ENCODE measurements at regions not wholly inside any gene's neighbourhood (a gene's known extent, or its start where the extent isn't known, plus 50 kb on each side); places are given as distances from the start of the nearest gene placed in this dataset.
A peak's percentile ranks its signal among the peaks of the same experiment; 100 is the strongest.

DNA sequence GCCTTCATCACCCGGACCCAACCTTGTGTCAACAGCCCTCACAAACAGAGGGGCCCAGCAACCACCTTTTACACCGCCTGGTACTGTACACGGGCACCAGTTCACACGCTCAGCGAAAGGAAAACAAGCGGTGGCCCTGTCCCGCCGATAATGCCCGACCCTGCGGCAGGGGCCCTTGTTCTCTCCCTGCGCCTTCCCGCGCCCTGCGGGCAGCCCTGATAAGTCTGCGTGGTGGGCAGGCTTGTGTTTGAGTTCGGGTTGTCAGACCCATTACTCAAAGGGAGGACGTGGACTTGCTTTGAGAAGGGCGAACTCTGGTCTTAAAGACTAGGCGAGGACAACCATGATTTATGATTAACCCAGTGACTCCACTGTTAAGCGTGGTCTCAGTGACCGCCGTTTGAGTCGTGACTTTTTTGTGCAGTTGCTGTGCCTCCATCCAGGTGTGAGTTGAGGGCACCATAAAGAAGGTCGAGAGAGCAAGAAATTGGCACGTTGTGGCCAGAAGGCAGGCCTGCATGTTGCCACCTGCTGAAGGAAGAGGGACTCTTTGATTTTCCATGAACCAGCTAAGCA, 167.4 kb upstream of the GATA6 start (continued):
- TF ChIP-seq ZHX1 (CRISPR knock-in tag; IDR thresholded peaks at IDR 0.05; ENCODE audit: low read depth) (peak; percentile 63; the same call in 1 of the 2 replicates), DMAP1 (CRISPR knock-in tag; IDR thresholded peaks at IDR 0.05) (peak; percentile 68; the same call in 1 of the 2 replicates), ZNF343 (CRISPR knock-in tag; IDR thresholded peaks at IDR 0.05) (peak; percentile 43; the same call in 1 of the 2 replicates), ZNF598 (CRISPR knock-in tag; IDR thresholded peaks at IDR 0.05; ENCODE audit: borderline replicate concordance) (0 out of 2 replicates have a peak, but pooled peaks have one; percentile 65), HOXA3 (CRISPR knock-in tag; IDR thresholded peaks at IDR 0.05) (peak; percentile 66), ATAD3A (CRISPR knock-in tag; IDR thresholded peaks at IDR 0.05) (no peak), YEATS2 (CRISPR knock-in tag; IDR thresholded peaks at IDR 0.05; ENCODE audit: borderline replicate concordance) (peak; percentile 24; the same call in 1 of the 2 replicates), MEIS1 (CRISPR knock-in tag; IDR thresholded peaks at IDR 0.05; ENCODE audit: borderline replicate concordance) (peak; percentile 87), ZSCAN31 (CRISPR knock-in tag; IDR thresholded peaks at IDR 0.05; ENCODE audit: low read depth) (0 out of 2 replicates have a peak, but pooled peaks have one; percentile 34), PHF21A (CRISPR knock-in tag; IDR thresholded peaks at IDR 0.05) (peak; percentile 69), NFATC3 (CRISPR knock-in tag; IDR thresholded peaks at IDR 0.05) (0 out of 2 replicates have a peak, but pooled peaks have one; percentile 3), ZBTB20 (CRISPR knock-in tag; IDR thresholded peaks at IDR 0.05; ENCODE audit: borderline replicate concordance, low read depth) (peak; percentile 52; the same call in 1 of the 2 replicates), PHF5A (CRISPR knock-in tag; IDR thresholded peaks at IDR 0.05; ENCODE audit: low read depth, unreplicated experiment) (no peak), ZNF543 (CRISPR knock-in tag; IDR thresholded peaks at IDR 0.05) (peak; percentile 78; the same call in 1 of the 2 replicates), FOXJ3 (CRISPR knock-in tag; IDR thresholded peaks at IDR 0.05; ENCODE audit: borderline replicate concordance) (peak; percentile 68; the same call in 1 of the 2 replicates), GABPA (IDR thresholded peaks at IDR 0.05; ENCODE audit: low read depth, low read length) (no peak), GABPA (CRISPR knock-in tag; IDR thresholded peaks at IDR 0.05; ENCODE audit: low read depth) (no peak), ZNF556 (CRISPR knock-in tag; IDR thresholded peaks at IDR 0.05; ENCODE audit: borderline replicate concordance) (peak; percentile 69; the same call in 1 of the 2 replicates), ZNF678 (CRISPR knock-in tag; IDR thresholded peaks at IDR 0.05) (0 out of 2 replicates have a peak, but pooled peaks have one; percentile 68), SKI (IDR thresholded peaks at IDR 0.05; ENCODE audit: partially characterized antibody) (no peak), PRMT3 (CRISPR knock-in tag; IDR thresholded peaks at IDR 0.05; ENCODE audit: borderline replicate concordance, low read depth) (0 out of 2 replicates have a peak, but pooled peaks have one; percentile 50), ZNF224 (CRISPR knock-in tag; IDR thresholded peaks at IDR 0.05) (peak; percentile 26; the same call in 1 of the 2 replicates), ZNF292 (CRISPR knock-in tag; IDR thresholded peaks at IDR 0.05; ENCODE audit: borderline replicate concordance, low read depth) (peak; percentile 66; the same call in 1 of the 2 replicates), ZNF572 (CRISPR knock-in tag; IDR thresholded peaks at IDR 0.05) (peak; percentile 67; the same call in 1 of the 2 replicates), STAT5B (CRISPR knock-in tag; IDR thresholded peaks at IDR 0.05) (no peak)
- TF ChIP-seq, protein P1, sequence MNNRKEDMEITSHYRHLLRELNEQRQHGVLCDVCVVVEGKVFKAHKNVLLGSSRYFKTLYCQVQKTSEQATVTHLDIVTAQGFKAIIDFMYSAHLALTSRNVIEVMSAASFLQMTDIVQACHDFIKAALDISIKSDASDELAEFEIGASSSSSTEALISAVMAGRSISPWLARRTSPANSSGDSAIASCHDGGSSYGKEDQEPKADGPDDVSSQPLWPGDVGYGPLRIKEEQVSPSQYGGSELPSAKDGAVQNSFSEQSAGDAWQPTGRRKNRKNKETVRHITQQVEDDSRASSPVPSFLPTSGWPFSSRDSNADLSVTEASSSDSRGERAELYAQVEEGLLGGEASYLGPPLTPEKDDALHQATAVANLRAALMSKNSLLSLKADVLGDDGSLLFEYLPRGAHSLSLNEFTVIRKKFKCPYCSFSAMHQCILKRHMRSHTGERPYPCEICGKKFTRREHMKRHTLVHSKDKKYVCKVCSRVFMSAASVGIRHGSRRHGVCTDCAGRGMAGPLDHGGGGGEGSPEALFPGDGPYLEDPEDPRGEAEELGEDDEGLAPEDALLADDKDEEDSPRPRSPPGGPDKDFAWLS (CRISPR knock-in tag; IDR thresholded peaks at IDR 0.05; ENCODE audit: borderline replicate concordance): no peak
